WTC11 (cell line): ENCODE measurements at regions not wholly inside any gene's neighbourhood (a gene's known extent, or its start where the extent isn't known, plus 50 kb on each side); places are given as distances from the start of the nearest gene placed in this dataset.
A peak's percentile ranks its signal among the peaks of the same experiment; 100 is the strongest.

Source experiments
- ATAC-seq: fragments of 200-7000 bp; cut with Tn5 transposase; 2 replicates; pipeline ENCODE4 v1.10.0; 2021; ENCODE audit warnings: mild to moderate bottlenecking, moderate library complexity
- CTCF ChIA-PET: fragments of 300-600 bp; sonication (Branson Sonifier 250); formaldehyde crosslinking; loops from one replicate; lab custom pipeline; 2021; ENCODE audit warnings: antibody characterized with exemption; lab: Charles Lee
- POLR2A ChIA-PET: fragments of 350-600 bp; sonication (Branson Sonifier 250); formaldehyde crosslinking; loops from one replicate; lab custom pipeline; 2021; ENCODE audit warnings: antibody characterized with exemption; lab: Charles Lee
- DNase-seq: peaks from one replicate; pipeline ENCODE4 v3.0.0; 2021; ENCODE audit warnings: low spot score
- H3K27ac Mint-ChIP-seq: 2 replicates; pipeline ENCODE4 v1.8.0; 2021; ENCODE audit warnings: mixed read lengths
- H3K27me3 Mint-ChIP-seq: 2 replicates; pipeline ENCODE4 v1.8.0; 2021; ENCODE audit warnings: low read depth, mild to moderate bottlenecking, moderate library complexity, mixed read lengths
- H3K36me3 Mint-ChIP-seq: 2 replicates; pipeline ENCODE4 v1.8.0; 2021; ENCODE audit warnings: mixed read lengths
- H3K4me1 Mint-ChIP-seq: 2 replicates; pipeline ENCODE4 v1.8.0; 2022; ENCODE audit warnings: mixed read lengths
- H3K4me3 Mint-ChIP-seq: 2 replicates; pipeline ENCODE4 v1.8.0; 2021; ENCODE audit warnings: mild to moderate bottlenecking, moderate library complexity, mixed read lengths
- H3K9me3 Mint-ChIP-seq: 2 replicates; pipeline ENCODE4 v1.8.0; 2021; ENCODE audit warnings: mixed read lengths
- ATF3 ChIP-seq: sonication (generic); formaldehyde crosslinking; conservative IDR thresholded peaks from 2 replicates; pipeline ENCODE4 v1.8.1; 2022; ENCODE audit warnings: mild to moderate bottlenecking, missing genetic modification reagents
- ATF6 ChIP-seq: sonication (generic); formaldehyde crosslinking; IDR thresholded peaks from 2 replicates; pipeline ENCODE4 v1.8.1; 2023; ENCODE audit warnings: mild to moderate bottlenecking, missing genetic modification reagents
- CDX4 ChIP-seq: fragments of 250-450 bp; sonication (Bioruptor Pico); IDR thresholded peaks from 2 replicates; pipeline ENCODE4 v1.9.0; 2021; ENCODE audit warnings: moderate library complexity, mild to moderate bottlenecking, inconsistent platforms, borderline replicate concordance
- CREB1 ChIP-seq: sonication (generic); formaldehyde crosslinking; IDR thresholded peaks from 2 replicates; pipeline ENCODE4 v1.8.0; 2023; ENCODE audit warnings: mild to moderate bottlenecking, missing genetic modification reagents
- CTCF ChIP-seq: fragments of 200-600 bp; IDR thresholded peaks from 2 replicates; pipeline ENCODE4 v1.8.0; 2022; ENCODE audit warnings: antibody characterized with exemption
- E2F5 ChIP-seq: sonication (generic); formaldehyde crosslinking; IDR thresholded peaks from 2 replicates; pipeline ENCODE4 v1.8.1; 2022; ENCODE audit warnings: mild to moderate bottlenecking, moderate library complexity, missing genetic modification reagents
- ERG ChIP-seq: fragments of 250-450 bp; sonication (Bioruptor Pico); IDR thresholded peaks from 2 replicates; pipeline ENCODE4 v1.8.0; 2021; ENCODE audit warnings: mild to moderate bottlenecking
- ETV6 ChIP-seq: sonication (generic); formaldehyde crosslinking; IDR thresholded peaks from 2 replicates; pipeline ENCODE4 v1.8.1; 2022; ENCODE audit warnings: mild to moderate bottlenecking, missing genetic modification reagents
- HMGA2 ChIP-seq: fragments of 250-450 bp; sonication (Bioruptor Pico); IDR thresholded peaks from 2 replicates; pipeline ENCODE4 v1.4.0; 2021; ENCODE audit warnings: mild to moderate bottlenecking, moderate library complexity
- KAT7 ChIP-seq: sonication (generic); formaldehyde crosslinking; IDR thresholded peaks from 2 replicates; pipeline ENCODE4 v1.8.1; 2023; ENCODE audit warnings: missing genetic modification reagents, mild to moderate bottlenecking, borderline replicate concordance
- MLX ChIP-seq: sonication (generic); formaldehyde crosslinking; IDR thresholded peaks from 2 replicates; pipeline ENCODE4 v1.8.1; 2023; ENCODE audit warnings: mild to moderate bottlenecking, missing genetic modification reagents, moderate library complexity
- NR1H2 ChIP-seq: sonication (generic); formaldehyde crosslinking; IDR thresholded peaks from 2 replicates; pipeline ENCODE4 v1.9.0; 2021; ENCODE audit warnings: mild to moderate bottlenecking, moderate library complexity, missing genetic modification reagents
- NR2C2 ChIP-seq: sonication (generic); formaldehyde crosslinking; IDR thresholded peaks from 2 replicates; pipeline ENCODE4 v1.8.0; 2022; ENCODE audit warnings: mild to moderate bottlenecking, missing genetic modification reagents
- SMAD3 ChIP-seq: sonication (generic); formaldehyde crosslinking; IDR thresholded peaks from 2 replicates; pipeline ENCODE4 v1.8.0; 2022; ENCODE audit warnings: missing genetic modification reagents, mild to moderate bottlenecking, borderline replicate concordance
- SOX15 ChIP-seq: fragments of 250-450 bp; sonication (Bioruptor Pico); IDR thresholded peaks from 2 replicates; pipeline ENCODE4 v1.9.0; 2021; ENCODE audit warnings: mild to moderate bottlenecking
- TP53 ChIP-seq: sonication (generic); formaldehyde crosslinking; IDR thresholded peaks from 2 replicates; pipeline ENCODE4 v1.8.1; 2023; ENCODE audit warnings: mild to moderate bottlenecking, missing genetic modification reagents
- USF1 ChIP-seq: sonication (generic); formaldehyde crosslinking; IDR thresholded peaks from 2 replicates; pipeline ENCODE4 v1.8.0; 2022; ENCODE audit warnings: mild to moderate bottlenecking, missing genetic modification reagents
- ZNF317 ChIP-seq: sonication (generic); formaldehyde crosslinking; IDR thresholded peaks from 2 replicates; pipeline ENCODE4 v1.8.1; 2023; ENCODE audit warnings: low read depth, mild to moderate bottlenecking, moderate library complexity, missing genetic modification reagents, borderline replicate concordance
- ZNF671 ChIP-seq: fragments of 250-450 bp; sonication (Bioruptor Pico); IDR thresholded peaks from 2 replicates; pipeline ENCODE4 v1.8.0; 2021; ENCODE audit warnings: mild to moderate bottlenecking

- TF ChIP-seq ATF6 (CRISPR knock-in tag) = no peak
- TF ChIP-seq ZNF671 (CRISPR knock-in tag) = no peak
- TF ChIP-seq ZNF317 (CRISPR knock-in tag) = no peak
Observed at GRCh38 chr11:70734379-70734778, 336.1 kb downstream of the CTTN start (continued).

- CTCF ChIA-PET = interaction anchor here (1.3 kb wide), 1 partner anchor 9 kb away, joined by 4 read pairs; no protein-coding TSS in a partner anchor
- no peaks in the 10 kb centered on the region for H3K9me3 Mint-ChIP-seq
- DNase-seq = peak; percentile 4
- no peaks in the 10 kb centered on the region for H3K36me3 Mint-ChIP-seq
- no peak overlapping the region for H3K27ac Mint-ChIP-seq
- H3K27me3 Mint-ChIP-seq = no peaks in the 10 kb centered on the region; the same call in 1 of the 2 replicates
- TF ChIP-seq SMAD3 = no peak
- no peak for TF ChIP-seq MLX (CRISPR knock-in tag)
- TF ChIP-seq SOX15 (CRISPR knock-in tag) = no peak
- TF ChIP-seq, all 79 proteins: peak for 0
- peaks cover 6% of the 10 kb centered on the region; the same call in 1 of the 2 replicates for H3K4me1 Mint-ChIP-seq
- POLR2A ChIA-PET = interaction anchor here (0.6 kb wide), 1 partner anchor 52 kb away, joined by 3 read pairs; no protein-coding TSS in a partner anchor
- H3K4me3 Mint-ChIP-seq = no peak overlapping the region
- ATAC-seq = no peak
Observed at GRCh38 chr11:70734911-70735310, 336.6 kb downstream of the CTTN start.

GRCh38 chr11:70735976-70736375, 337.6 kb downstream of the CTTN start:
- no peak overlapping the region for H3K4me3 Mint-ChIP-seq
- ChIA-PET CTCF (interaction anchor here (0.5 to 1.3 kb wide), 4 partner anchors 10 to 168 kb away, joined by 3 to 4 read pairs (median 3); no protein-coding TSS in a partner anchor), POLR2A (no interaction called here)
- H3K27ac Mint-ChIP-seq = peak overlapping the region; percentile 20
- no peaks in the 10 kb centered on the region; the same call in 1 of the 2 replicates for H3K27me3 Mint-ChIP-seq
- ATAC-seq = no peak
- TF ChIP-seq KAT7 (CRISPR knock-in tag) (no peak), NR2C2 (CRISPR knock-in tag) (no peak), ERG (no peak), HMGA2 (CRISPR knock-in tag) (no peak), USF1 (CRISPR knock-in tag) (no peak), NR1H2 (CRISPR knock-in tag) (no peak), ETV6 (CRISPR knock-in tag) (no peak), E2F5 (CRISPR knock-in tag) (no peak), CREB1 (no peak), TP53 (CRISPR knock-in tag) (no peak), ATF3 (no peak), CTCF (no peak), SOX15 (CRISPR knock-in tag) (no peak), CDX4 (no peak)
- peaks cover 11% of the 10 kb centered on the region; the same call in 1 of the 2 replicates for H3K4me1 Mint-ChIP-seq
- peak; percentile 8 for DNase-seq
- H3K9me3 Mint-ChIP-seq = no peaks in the 10 kb centered on the region
- H3K36me3 Mint-ChIP-seq = no peaks in the 10 kb centered on the region
